Trophoblast cell (in vitro differentiated cells and primary cell): ENCODE measurements at regions not wholly inside any gene's neighbourhood (a gene's known extent, or its start where the extent isn't known, plus 50 kb on each side); places are given as distances from the start of the nearest gene placed in this dataset.
"Not testable (repeated sequence)": the region's sequence is repeated elsewhere in the genome, so short reads cannot be mapped to it uniquely, and the experiment has no call there.

Experiments used
- DNase-seq, 2 donors: peaks; one replicate each; pipeline ENCODE4 v3.0.0-alpha.2; 2016
- H2AFZ ChIP-seq: 2 replicates; pipeline ENCODE4 v1.6.1; 2013; ENCODE audit warnings: low read length, moderate library complexity, mild to moderate bottlenecking; ENCODE audit not compliant: insufficient read depth, poor library complexity
- H2AK5ac ChIP-seq: 2 replicates; pipeline ENCODE4 v1.6.1; 2013; ENCODE audit warnings: mild to moderate bottlenecking, low read length
- H2BK120ac ChIP-seq: 2 replicates; pipeline ENCODE4 v1.6.1; 2013; ENCODE audit warnings: low read length, mild to moderate bottlenecking, moderate library complexity; ENCODE audit not compliant: insufficient read depth, poor library complexity
- H2BK12ac ChIP-seq: 2 replicates; pipeline ENCODE4 v1.6.1; 2013; ENCODE audit warnings: mild to moderate bottlenecking, low read length, moderate library complexity
- H2BK5ac ChIP-seq: 2 replicates; pipeline ENCODE4 v1.6.1; 2013; ENCODE audit warnings: low read length, low read depth, moderate library complexity, mild to moderate bottlenecking; ENCODE audit not compliant: poor library complexity
- H3K14ac ChIP-seq: 2 replicates; pipeline ENCODE4 v1.6.1; 2013; ENCODE audit warnings: mild to moderate bottlenecking, low read length
- H3K18ac ChIP-seq: 2 replicates; pipeline ENCODE4 v1.6.1; 2013; ENCODE audit warnings: mild to moderate bottlenecking, low read length
- H3K23ac ChIP-seq: 2 replicates; pipeline ENCODE4 v1.6.1; 2013; ENCODE audit warnings: low read length
- H3K27ac ChIP-seq: 2 replicates; pipeline ENCODE4 v1.5.1; 2013; ENCODE audit warnings: low read depth, mild to moderate bottlenecking, inconsistent platforms, low read length, moderate library complexity
- H3K27me3 ChIP-seq: 2 replicates; pipeline ENCODE4 v1.6.1; 2013; ENCODE audit warnings: inconsistent platforms, mild to moderate bottlenecking, low read length, moderate library complexity; ENCODE audit not compliant: insufficient read depth
- H3K36me3 ChIP-seq, 2 experiments: 1 replicate in 1 of 2; 2 replicates in 1 of 2; pipeline ENCODE4 v1.6.1; 2013; ENCODE audit warnings: low read length in 2 of 2, mild to moderate bottlenecking in 2 of 2, moderate library complexity in 1 of 2; ENCODE audit not compliant: insufficient read depth in 2 of 2, control insufficient read depth in 1 of 2
- H3K4ac ChIP-seq: 2 replicates; pipeline ENCODE4 v1.6.1; 2013; ENCODE audit warnings: low read depth, mild to moderate bottlenecking, low read length, moderate library complexity
- H3K4me1 ChIP-seq, 2 experiments: 1 replicate in 1 of 2; 2 replicates in 1 of 2; pipeline ENCODE4 v1.6.1; 2013; ENCODE audit warnings: low read length in 2 of 2, mild to moderate bottlenecking in 2 of 2, moderate library complexity in 1 of 2; ENCODE audit not compliant: insufficient read depth in 2 of 2, control insufficient read depth in 1 of 2
- H3K4me2 ChIP-seq: 2 replicates; pipeline ENCODE4 v1.6.1; 2013; ENCODE audit warnings: inconsistent platforms, mild to moderate bottlenecking, low read length, moderate library complexity
- H3K4me3 ChIP-seq: 2 replicates; pipeline ENCODE4 v1.5.1; 2013; ENCODE audit warnings: mild to moderate bottlenecking, low read depth, low read length, inconsistent platforms
- H3K79me1 ChIP-seq: one replicate; pipeline ENCODE4 v1.6.1; 2013; ENCODE audit warnings: low read length
- H3K79me2 ChIP-seq: 2 replicates; pipeline ENCODE4 v1.6.1; 2013; ENCODE audit warnings: low read length, mild to moderate bottlenecking; ENCODE audit not compliant: control insufficient read depth, insufficient read depth, poor library complexity
- H3K9ac ChIP-seq: 2 replicates; pipeline ENCODE4 v1.6.1; 2013; ENCODE audit warnings: mild to moderate bottlenecking, low read length
- H3K9me3 ChIP-seq: 2 replicates; pipeline ENCODE4 v1.6.1; 2013; ENCODE audit warnings: low read depth, mild to moderate bottlenecking, control low read depth, inconsistent platforms, low read length; ENCODE audit not compliant: insufficient read depth
- H4K12ac ChIP-seq: 2 replicates; pipeline ENCODE4 v1.6.1; 2013; ENCODE audit warnings: low read depth, mild to moderate bottlenecking, low read length, moderate library complexity
- H4K8ac ChIP-seq: 2 replicates; pipeline ENCODE4 v1.6.1; 2013; ENCODE audit warnings: low read depth, mild to moderate bottlenecking, low read length, moderate library complexity
- H4K91ac ChIP-seq: one replicate; pipeline ENCODE4 v1.6.1; 2013; ENCODE audit warnings: low read depth, mild to moderate bottlenecking, low read length, moderate library complexity
- WGBS: extraction: QIAGEN DNeasy Blood & Tissue Kit; methylation state at CpG from one replicate; pipeline ENCODE4 v1.1.7; 2013; ENCODE audit warnings: missing lambda C conversion rate; ENCODE audit not compliant: insufficient read length, insufficient coverage; ENCODE audit errors: extremely low coverage; 5-methylcytosine and 5-hydroxymethylcytosine counted together

GRCh38 chr1:65026235-65026634 lies 59.9 kb upstream of the JAK1 start:
- no peak overlapping the region for H2BK12ac ChIP-seq
- no CpG with 5 or more reads among the region's 3 CpGs for WGBS
- H2BK120ac ChIP-seq = no peak overlapping the region
- DNase-seq = no peak
- no peak overlapping the region for H3K23ac ChIP-seq
- H3K4ac ChIP-seq = no peak overlapping the region
- no peak overlapping the region for H4K12ac ChIP-seq
- no peak overlapping the region for H3K27ac ChIP-seq
- no peak overlapping the region for H3K18ac ChIP-seq
- H3K14ac ChIP-seq = no peak overlapping the region
- H3K4me1 ChIP-seq = no peaks in the 10 kb centered on the region
- H3K9me3 ChIP-seq = peaks cover 3% of the 10 kb centered on the region
- no peak overlapping the region for H3K4me3 ChIP-seq
- H4K8ac ChIP-seq = no peak overlapping the region
- no peaks in the 10 kb centered on the region for H3K36me3 ChIP-seq
- H3K79me1 ChIP-seq = no peaks in the 10 kb centered on the region
- H2AK5ac ChIP-seq = no peak overlapping the region
- H3K9ac ChIP-seq = no peak overlapping the region
- H3K27me3 ChIP-seq = no peaks in the 10 kb centered on the region
- no peak overlapping the region for H2AFZ ChIP-seq
- no peak overlapping the region for H2BK5ac ChIP-seq
- H4K91ac ChIP-seq = no peak overlapping the region
- no peaks in the 10 kb centered on the region for H3K79me2 ChIP-seq
- H3K4me2 ChIP-seq = no peak overlapping the region

GRCh38 chr1:65027666-65028358 lies 61.5 kb upstream of the JAK1 start:
- Histone ChIP-seq H3K27ac (no peak overlapping the region), H2BK12ac (no peak overlapping the region), H3K4ac (no peak overlapping the region), H4K8ac (no peak overlapping the region), H3K9me3 (peaks cover 3% of the 10 kb centered on the region), H3K23ac (no peak overlapping the region), H2BK5ac (no peak overlapping the region), H3K14ac (no peak overlapping the region), H3K4me2 (no peak overlapping the region), H3K4me3 (peak overlapping the region; percentile 48), H4K12ac (no peak overlapping the region), H3K9ac (no peak overlapping the region), H3K79me1 (no peaks in the 10 kb centered on the region), H2BK120ac (no peak overlapping the region), H2AK5ac (no peak overlapping the region), H3K18ac (no peak overlapping the region), H4K91ac (no peak overlapping the region), H3K36me3 (no peaks in the 10 kb centered on the region), H3K27me3 (no peaks in the 10 kb centered on the region), H3K4me1 (no peaks in the 10 kb centered on the region), H2AFZ (no peak overlapping the region), H3K79me2 (no peaks in the 10 kb centered on the region)
- no peak for DNase-seq
- WGBS = no CpG with 5 or more reads among the region's 5 CpGs

GRCh38 chr1:65029434-65029833 lies 63.1 kb upstream of the JAK1 start:
- H3K4me2 ChIP-seq, H3K36me3 ChIP-seq, H2BK12ac ChIP-seq, H3K4me1 ChIP-seq, H3K14ac ChIP-seq, H4K91ac ChIP-seq, H2BK120ac ChIP-seq, H3K9ac ChIP-seq, H2AK5ac ChIP-seq, H3K18ac ChIP-seq, H2BK5ac ChIP-seq, H4K12ac ChIP-seq, H3K79me2 ChIP-seq, H2AFZ ChIP-seq, H3K23ac ChIP-seq, H3K4me3 ChIP-seq, H3K9me3 ChIP-seq, H3K27me3 ChIP-seq, H3K27ac ChIP-seq, H4K8ac ChIP-seq, H3K79me1 ChIP-seq, DNase-seq, H3K4ac ChIP-seq: not testable (repeated sequence)
- WGBS = no CpG with 5 or more reads among the region's 3 CpGs

- not testable (repeated sequence) for H4K12ac ChIP-seq, H3K18ac ChIP-seq, H3K23ac ChIP-seq, H4K91ac ChIP-seq, H3K14ac ChIP-seq, H2BK12ac ChIP-seq, H3K4me3 ChIP-seq, DNase-seq, H2BK5ac ChIP-seq, H2BK120ac ChIP-seq, H2AFZ ChIP-seq, H3K9ac ChIP-seq, H3K27ac ChIP-seq, H3K79me2 ChIP-seq, H2AK5ac ChIP-seq, H3K9me3 ChIP-seq, H3K79me1 ChIP-seq, H4K8ac ChIP-seq, H3K4ac ChIP-seq, H3K4me1 ChIP-seq, H3K36me3 ChIP-seq, H3K4me2 ChIP-seq, H3K27me3 ChIP-seq
- WGBS = no CpG with 5 or more reads among the region's 5 CpGs
Observed at GRCh38 chr1:65034879-65035278, 68.5 kb upstream of the JAK1 start.
